SK-N-SH (cell line): ENCODE measurements at regions not wholly inside any gene's neighbourhood (a gene's known extent, or its start where the extent isn't known, plus 50 kb on each side); places are given as distances from the start of the nearest gene placed in this dataset.

Experiments used
- CTCF ChIA-PET: fragments of 300-600, 350-600 bp; formaldehyde crosslinking; extraction: SDS; loops from one replicate; lab custom pipeline; 2021; lab: Yijun Ruan, JAX
- POLR2A ChIA-PET: fragments of 350-600 bp; sonication (Branson Sonifier 250); formaldehyde crosslinking; extraction: SDS; loops from one replicate; lab custom pipeline; 2020; ENCODE audit warnings: antibody characterized with exemption, inconsistent platforms; lab: Yijun Ruan, JAX
- DNase-seq: peaks from one replicate; pipeline ENCODE4 v3.0.0; 2012
- H2AFZ ChIP-seq: fragments of 200-600 bp; sonication (generic); 2 replicates; pipeline ENCODE4 v1.8.1; 2016; ENCODE audit warnings: antibody characterized with exemption, mild to moderate bottlenecking, low read depth
- H3F3A ChIP-seq: fragments of 200-600 bp; sonication (generic); replicated peaks from 2 replicates; pipeline ENCODE3; 2016; ENCODE audit warnings: antibody characterized with exemption, mild to moderate bottlenecking; ENCODE audit not compliant: insufficient read depth
- H3K27ac ChIP-seq, 2 experiments: fragments of 200-500 bp in 1 of 2; fragments of 200-600 bp in 1 of 2; sonication (Bioruptor generic) in 1 of 2; sonication (generic), shearing (Covaris generic) in 1 of 2; 2 replicates each; pipeline versions ENCODE4 v1.5.1 to v1.6.1; 2014 to 2016; ENCODE audit warnings: low read depth in 2 of 2, inconsistent platforms in 1 of 2, low read length in 1 of 2, mild to moderate bottlenecking in 1 of 2, mixed read lengths in 1 of 2
- H3K27me3 ChIP-seq: fragments of 200-600 bp; sonication (generic), shearing (Covaris generic); 2 replicates; pipeline ENCODE4 v1.6.1; 2016; ENCODE audit warnings: mixed run types; ENCODE audit not compliant: insufficient read depth
- H3K36me3 ChIP-seq, 2 experiments: fragments of 200-500 bp in 1 of 2; fragments of 200-600 bp in 1 of 2; sonication (Bioruptor generic) in 1 of 2; sonication (generic) in 1 of 2; replicated peaks in 1 of 2; 2 replicates each; pipeline versions ENCODE3 to v1.5.1; 2014 to 2016; ENCODE audit warnings: low read length in 1 of 2, mild to moderate bottlenecking in 1 of 2; ENCODE audit not compliant: insufficient read depth in 2 of 2, control insufficient read depth in 1 of 2
- H3K4me1 ChIP-seq, 2 experiments: fragments of 200-500 bp in 1 of 2; fragments of 200-600 bp in 1 of 2; sonication (Bioruptor generic) in 1 of 2; sonication (generic), shearing (Covaris generic) in 1 of 2; 2 replicates each; pipeline versions ENCODE4 v1.5.1 to v1.6.1; 2014 to 2016; ENCODE audit warnings: low read depth in 1 of 2, low read length in 1 of 2, mixed run types in 1 of 2; ENCODE audit not compliant: insufficient read depth in 2 of 2, control insufficient read depth in 1 of 2
- H3K4me2 ChIP-seq: fragments of 200-600 bp; sonication (generic), shearing (Covaris generic); 2 replicates; pipeline ENCODE4 v1.6.1; 2017; ENCODE audit warnings: mixed run types
- H3K4me3 ChIP-seq, 2 experiments: fragments of 200-500 bp in 1 of 2; fragments of 200-600 bp in 1 of 2; sonication (Bioruptor generic) in 1 of 2; sonication (generic), shearing (Covaris generic) in 1 of 2; 2 replicates each; pipeline versions ENCODE4 v1.5.1 to v1.8.1; 2014 to 2016; ENCODE audit warnings: low read depth in 2 of 2, inconsistent platforms in 1 of 2, low read length in 1 of 2, mild to moderate bottlenecking in 1 of 2, mixed read lengths in 1 of 2, moderate library complexity in 1 of 2
- H3K79me2 ChIP-seq: fragments of 200-600 bp; sonication (generic); 2 replicates; pipeline ENCODE4 v1.8.1; 2017; ENCODE audit warnings: mild to moderate bottlenecking; ENCODE audit not compliant: insufficient read depth
- H3K9ac ChIP-seq: fragments of 200-600 bp; sonication (generic); 2 replicates; pipeline ENCODE4 v1.6.1; 2017; ENCODE audit warnings: mixed run types
- H3K9me2 ChIP-seq: fragments of 200-600 bp; sonication (generic); 2 replicates; pipeline ENCODE4 v1.6.1; 2017; ENCODE audit warnings: mixed run types
- H3K9me3 ChIP-seq: fragments of 200-600 bp; sonication (generic); 2 replicates; pipeline ENCODE4 v1.6.1; 2017; ENCODE audit warnings: mixed run types, mild to moderate bottlenecking, moderate library complexity
- H4K20me1 ChIP-seq: fragments of 200-600 bp; sonication (generic); 2 replicates; pipeline ENCODE4 v1.6.1; 2017; ENCODE audit warnings: mild to moderate bottlenecking, mixed run types; ENCODE audit not compliant: insufficient read depth
- GATA2 ChIP-seq: sonication (generic); formaldehyde crosslinking; IDR thresholded peaks from 2 replicates; pipeline ENCODE4 v1.5.0; 2020; ENCODE audit warnings: mild to moderate bottlenecking, missing genetic modification reagents
- JUND ChIP-seq: IDR thresholded peaks from 2 replicates; pipeline ENCODE4 v1.4.0; 2012
- MAX ChIP-seq: IDR thresholded peaks from 2 replicates; pipeline ENCODE4 v1.4.0; 2012; ENCODE audit warnings: low read depth
- REST ChIP-seq: IDR thresholded peaks from 2 replicates; pipeline ENCODE4 v1.6.1; 2012; ENCODE audit warnings: mild to moderate bottlenecking, low read depth, low read length, moderate library complexity
- WGBS: methylation state at CpG from one replicate; pipeline ENCODE4 v1.1.6; 2017; ENCODE audit warnings: low lambda C conversion rate; 5-methylcytosine and 5-hydroxymethylcytosine counted together

GRCh38 chr12:124162151-124163110 lies 132.5 kb upstream of the RFLNA start:
- no peak for TF ChIP-seq MAX
- Histone ChIP-seq H3K9ac (no peak overlapping the region), H3K9me2 (no peaks in the 10 kb centered on the region), H3K27me3 (no peaks in the 10 kb centered on the region; the same call in 1 of the 2 replicates), H3K4me1 (no peaks in the 10 kb centered on the region; a peak in 1 of 4 replicates), H3K36me3 (no peaks in the 10 kb centered on the region), H3K4me3 (no peak overlapping the region), H3K4me2 (no peak overlapping the region), H2AFZ (no peak overlapping the region), H3K27ac (no peak overlapping the region), H3K79me2 (no peaks in the 10 kb centered on the region), H3K9me3 (no peaks in the 10 kb centered on the region), H4K20me1 (no peaks in the 10 kb centered on the region), H3F3A (no peaks in the 10 kb centered on the region)
- 32% methylated on average over 6 of the region's 6 CpGs for WGBS
- ChIA-PET POLR2A (no interaction called here), CTCF (no interaction called here)
- no peak for DNase-seq

- Histone ChIP-seq H3K9me2 (no peaks in the 10 kb centered on the region), H3K27me3 (no peaks in the 10 kb centered on the region; the same call in 1 of the 2 replicates), H2AFZ (no peak overlapping the region), H3K36me3 (no peaks in the 10 kb centered on the region), H4K20me1 (no peaks in the 10 kb centered on the region), H3K79me2 (no peaks in the 10 kb centered on the region), H3F3A (no peaks in the 10 kb centered on the region), H3K9ac (no peak overlapping the region), H3K4me3 (no peak overlapping the region), H3K4me2 (no peak overlapping the region), H3K4me1 (peaks cover 0 to 5% of the 10 kb centered on the region in 2 experiments; a peak in 1 of 4 replicates), H3K27ac (no peak overlapping the region), H3K9me3 (no peaks in the 10 kb centered on the region)
- DNase-seq, result no peak
- CTCF ChIA-PET, result interaction anchor here (0.6 kb wide), 1 partner anchor 134 kb away, joined by 3 read pairs; no protein-coding TSS in a partner anchor
- no peak for TF ChIP-seq JUND
- no peak for TF ChIP-seq REST
- WGBS, result 75% methylated on average over 1 of the region's 2 CpGs
- POLR2A ChIA-PET, result no interaction called here
These were observed 129.2 kb upstream of the RFLNA start for GRCh38 chr12:124165695-124166094.

- WGBS, result 73% methylated on average over 21 of the region's 21 CpGs
- ChIA-PET CTCF (no interaction called here), POLR2A (no interaction called here)
- no peaks in the 10 kb centered on the region for H3K9me3 ChIP-seq
- no peaks in the 10 kb centered on the region for H3K27me3 ChIP-seq
- no peak overlapping the region for H3K4me2 ChIP-seq
- TF ChIP-seq GATA2 (CRISPR knock-in tag), result no peak
- H3K9me2 ChIP-seq, result no peaks in the 10 kb centered on the region
- no peak for DNase-seq
- no peak overlapping the region for H3K9ac ChIP-seq
- no peaks in the 10 kb centered on the region for H3K79me2 ChIP-seq
- no peak overlapping the region for H2AFZ ChIP-seq
- H4K20me1 ChIP-seq, result no peaks in the 10 kb centered on the region
- no peak overlapping the region for H3K27ac ChIP-seq
- H3K4me1 ChIP-seq, result peaks cover 0 to 5% of the 10 kb centered on the region in 2 experiments; a peak in 1 of 4 replicates
- no peaks in the 10 kb centered on the region for H3F3A ChIP-seq
- no peaks in the 10 kb centered on the region for H3K36me3 ChIP-seq
- no peak overlapping the region for H3K4me3 ChIP-seq
These were observed 127.8 kb upstream of the RFLNA start for GRCh38 chr12:124167141-124167540.
